ENCODE measurements at regions not wholly inside any gene's neighbourhood (a gene's known extent, or its start where the extent isn't known, plus 50 kb on each side); places are given as distances from the start of the nearest gene placed in this dataset.
A peak's percentile ranks its signal among the peaks of the same experiment; 100 is the strongest.

- no peak for DNase-seq (ENCODE audit: insufficient read length, low spot score, missing footprints)
- Histone ChIP-seq H3K79me2 (ENCODE audit: insufficient read depth, low read length) (no peaks in the 10 kb centered on the region), H4K20me1 (ENCODE audit: insufficient read depth, low read length) (no peaks in the 10 kb centered on the region), H3K9me3 (ENCODE audit: low read depth, low read length) (no peaks in the 10 kb centered on the region), H3K27ac (ENCODE audit: low read depth, low read length) (no peak overlapping the region), H3K4me1 (ENCODE audit: insufficient read depth, low read length) (peaks cover 28% of the 10 kb centered on the region), H3K36me3 (ENCODE audit: insufficient read depth, low read length) (no peaks in the 10 kb centered on the region), H3K27me3 (ENCODE audit: insufficient read depth, low read length) (no peaks in the 10 kb centered on the region), H2AFZ (ENCODE audit: low read length) (no peak overlapping the region), H3K4me3 (ENCODE audit: insufficient read depth, low read length) (no peak overlapping the region), H3K4me2 (ENCODE audit: insufficient read depth, low read length) (no peak overlapping the region)
- no peak for TF ChIP-seq CTCF (IDR thresholded peaks at IDR 0.05; ENCODE audit: extremely low read depth, low read depth, low read length)
Measured at GRCh38 chr6:14739827-14740226, 506.0 kb upstream of the JARID2 start.

GRCh38 chr6:14742171-14742570 lies 503.7 kb upstream of the JARID2 start:
- TF ChIP-seq CTCF (IDR thresholded peaks at IDR 0.05; ENCODE audit: extremely low read depth, low read depth, low read length) = no peak
- Histone ChIP-seq H4K20me1 (ENCODE audit: insufficient read depth, low read length) (no peaks in the 10 kb centered on the region), H3K9me3 (ENCODE audit: low read depth, low read length) (no peaks in the 10 kb centered on the region), H3K4me1 (ENCODE audit: insufficient read depth, low read length) (peaks cover 20% of the 10 kb centered on the region), H3K4me2 (ENCODE audit: insufficient read depth, low read length) (no peak overlapping the region), H3K27me3 (ENCODE audit: insufficient read depth, low read length) (no peaks in the 10 kb centered on the region), H3K36me3 (ENCODE audit: insufficient read depth, low read length) (no peaks in the 10 kb centered on the region), H3K79me2 (ENCODE audit: insufficient read depth, low read length) (no peaks in the 10 kb centered on the region), H2AFZ (ENCODE audit: low read length) (no peak overlapping the region), H3K4me3 (ENCODE audit: insufficient read depth, low read length) (no peak overlapping the region), H3K27ac (ENCODE audit: low read depth, low read length) (peak overlapping the region; percentile 99)
- DNase-seq (ENCODE audit: insufficient read length, low spot score, missing footprints) = no peak

GRCh38 chr6:14742680-14743079 lies 503.2 kb upstream of the JARID2 start:
- DNase-seq (ENCODE audit: insufficient read length, low spot score, missing footprints) = no peak
- Histone ChIP-seq H4K20me1 (ENCODE audit: insufficient read depth, low read length) (no peaks in the 10 kb centered on the region), H3K9me3 (ENCODE audit: low read depth, low read length) (no peaks in the 10 kb centered on the region), H3K27ac (ENCODE audit: low read depth, low read length) (peak overlapping the region; percentile 99), H3K79me2 (ENCODE audit: insufficient read depth, low read length) (no peaks in the 10 kb centered on the region), H3K36me3 (ENCODE audit: insufficient read depth, low read length) (no peaks in the 10 kb centered on the region), H3K27me3 (ENCODE audit: insufficient read depth, low read length) (no peaks in the 10 kb centered on the region), H2AFZ (ENCODE audit: low read length) (no peak overlapping the region), H3K4me2 (ENCODE audit: insufficient read depth, low read length) (peak overlapping the region; percentile 61), H3K4me3 (ENCODE audit: insufficient read depth, low read length) (no peak overlapping the region), H3K4me1 (ENCODE audit: insufficient read depth, low read length) (peaks cover 21% of the 10 kb centered on the region)
- no peak for TF ChIP-seq CTCF (IDR thresholded peaks at IDR 0.05; ENCODE audit: extremely low read depth, low read depth, low read length)

GRCh38 chr6:14743144-14743473 lies 502.8 kb upstream of the JARID2 start:
- peak overlapping the region; percentile 61 for H3K4me2 ChIP-seq (ENCODE audit: insufficient read depth, low read length)
- H4K20me1 ChIP-seq (ENCODE audit: insufficient read depth, low read length) = no peaks in the 10 kb centered on the region
- TF ChIP-seq CTCF (IDR thresholded peaks at IDR 0.05; ENCODE audit: extremely low read depth, low read depth, low read length) = no peak
- no peaks in the 10 kb centered on the region for H3K27me3 ChIP-seq (ENCODE audit: insufficient read depth, low read length)
- H2AFZ ChIP-seq (ENCODE audit: low read length) = peak overlapping the region; percentile 1
- H3K9me3 ChIP-seq (ENCODE audit: low read depth, low read length) = no peaks in the 10 kb centered on the region
- peak overlapping the region; percentile 99 for H3K27ac ChIP-seq (ENCODE audit: low read depth, low read length)
- DNase-seq (ENCODE audit: insufficient read length, low spot score, missing footprints) = no peak
- H3K4me1 ChIP-seq (ENCODE audit: insufficient read depth, low read length) = peaks cover 26% of the 10 kb centered on the region
- H3K4me3 ChIP-seq (ENCODE audit: insufficient read depth, low read length) = no peak overlapping the region
- no peaks in the 10 kb centered on the region for H3K79me2 ChIP-seq (ENCODE audit: insufficient read depth, low read length)
- H3K36me3 ChIP-seq (ENCODE audit: insufficient read depth, low read length) = no peaks in the 10 kb centered on the region
